Bronchial epithelial cell (primary cell): ENCODE measurements at regions not wholly inside any gene's neighbourhood (a gene's known extent, or its start where the extent isn't known, plus 50 kb on each side); places are given as distances from the start of the nearest gene placed in this dataset.

Experiments
- DNase-seq: peaks from one replicate; pipeline ENCODE4 v3.0.0-alpha.2; 2010; ENCODE audit warnings: low read depth
- FAIRE-seq: peaks from 2 replicates; lab custom pipeline; 2011; peaks lifted over from hg19 to GRCh38; lab: Jason Lieb, UNC
- H3K27me3 ChIP-seq: 2 replicates; pipeline ENCODE4 v1.5.1; 2011; ENCODE audit warnings: low read length; ENCODE audit not compliant: control insufficient read depth, insufficient read depth
- H3K36me3 ChIP-seq: 2 replicates; pipeline ENCODE4 v1.5.1; 2011; ENCODE audit warnings: low read length; ENCODE audit not compliant: control insufficient read depth, insufficient read depth
- H3K4me3 ChIP-seq: 2 replicates; pipeline ENCODE4 v1.5.1; 2011; ENCODE audit warnings: mild to moderate bottlenecking, low read depth, low read length, control low read depth
- TF ChIP-seq, protein P1 (sequence below): IDR thresholded peaks from 2 replicates; pipeline ENCODE4 v1.5.1; 2011; ENCODE audit warnings: mild to moderate bottlenecking, moderate library complexity, low read length, control low read depth, inconsistent platforms; ENCODE audit not compliant: insufficient read depth, severe bottlenecking

DNA sequence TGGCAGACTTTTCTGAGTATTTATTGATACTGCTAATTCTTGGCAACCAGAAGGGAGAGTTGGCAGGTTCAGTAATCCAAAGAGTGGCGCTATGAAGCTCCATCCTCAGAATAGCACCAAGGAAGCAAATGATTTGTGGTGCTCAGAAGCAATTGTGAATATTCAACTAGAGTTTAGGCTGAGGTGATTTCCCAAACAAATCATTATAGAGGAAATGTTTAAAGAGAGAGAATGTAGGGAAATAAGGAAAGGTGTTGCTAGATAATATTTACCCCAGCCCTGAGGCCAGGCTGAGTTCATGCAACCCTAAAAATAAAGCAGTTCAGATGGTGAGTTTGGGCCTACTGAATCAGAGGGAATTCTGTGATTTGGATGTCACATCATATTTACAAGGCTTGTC is 363.4 kb upstream of the PLXNA2 start:
- no peaks in the 10 kb centered on the region for H3K36me3 ChIP-seq
- FAIRE-seq (no peak), DNase-seq (no peak)
- no peak overlapping the region for H3K4me3 ChIP-seq
- no peaks in the 10 kb centered on the region for H3K27me3 ChIP-seq
- TF ChIP-seq, protein P1, sequence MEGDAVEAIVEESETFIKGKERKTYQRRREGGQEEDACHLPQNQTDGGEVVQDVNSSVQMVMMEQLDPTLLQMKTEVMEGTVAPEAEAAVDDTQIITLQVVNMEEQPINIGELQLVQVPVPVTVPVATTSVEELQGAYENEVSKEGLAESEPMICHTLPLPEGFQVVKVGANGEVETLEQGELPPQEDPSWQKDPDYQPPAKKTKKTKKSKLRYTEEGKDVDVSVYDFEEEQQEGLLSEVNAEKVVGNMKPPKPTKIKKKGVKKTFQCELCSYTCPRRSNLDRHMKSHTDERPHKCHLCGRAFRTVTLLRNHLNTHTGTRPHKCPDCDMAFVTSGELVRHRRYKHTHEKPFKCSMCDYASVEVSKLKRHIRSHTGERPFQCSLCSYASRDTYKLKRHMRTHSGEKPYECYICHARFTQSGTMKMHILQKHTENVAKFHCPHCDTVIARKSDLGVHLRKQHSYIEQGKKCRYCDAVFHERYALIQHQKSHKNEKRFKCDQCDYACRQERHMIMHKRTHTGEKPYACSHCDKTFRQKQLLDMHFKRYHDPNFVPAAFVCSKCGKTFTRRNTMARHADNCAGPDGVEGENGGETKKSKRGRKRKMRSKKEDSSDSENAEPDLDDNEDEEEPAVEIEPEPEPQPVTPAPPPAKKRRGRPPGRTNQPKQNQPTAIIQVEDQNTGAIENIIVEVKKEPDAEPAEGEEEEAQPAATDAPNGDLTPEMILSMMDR: no peak

DNA sequence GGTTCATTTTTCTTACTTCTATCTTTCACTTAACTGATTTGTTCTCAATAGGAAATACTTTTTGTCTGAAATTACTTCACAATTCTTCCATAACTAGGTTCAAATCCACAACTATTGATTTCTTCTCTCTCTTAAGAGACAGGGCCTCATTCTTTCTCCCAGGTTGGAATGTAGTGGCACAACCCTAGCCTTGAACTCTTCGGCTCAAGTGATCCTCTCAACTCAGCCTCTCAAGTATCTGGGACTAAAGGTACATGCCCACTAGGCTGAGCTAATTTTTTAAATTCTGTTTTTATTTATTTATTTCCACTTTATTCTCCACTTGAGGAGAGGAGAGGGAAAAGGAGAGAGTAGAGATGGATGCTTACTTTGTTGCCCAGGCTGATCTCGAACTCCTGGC is 370.4 kb upstream of the PLXNA2 start:
- no peak for FAIRE-seq
- no peaks in the 10 kb centered on the region for H3K27me3 ChIP-seq
- no peaks in the 10 kb centered on the region for H3K36me3 ChIP-seq
- DNase-seq: no peak
- H3K4me3 ChIP-seq: no peak overlapping the region
- TF ChIP-seq, protein P1: no peak

DNA sequence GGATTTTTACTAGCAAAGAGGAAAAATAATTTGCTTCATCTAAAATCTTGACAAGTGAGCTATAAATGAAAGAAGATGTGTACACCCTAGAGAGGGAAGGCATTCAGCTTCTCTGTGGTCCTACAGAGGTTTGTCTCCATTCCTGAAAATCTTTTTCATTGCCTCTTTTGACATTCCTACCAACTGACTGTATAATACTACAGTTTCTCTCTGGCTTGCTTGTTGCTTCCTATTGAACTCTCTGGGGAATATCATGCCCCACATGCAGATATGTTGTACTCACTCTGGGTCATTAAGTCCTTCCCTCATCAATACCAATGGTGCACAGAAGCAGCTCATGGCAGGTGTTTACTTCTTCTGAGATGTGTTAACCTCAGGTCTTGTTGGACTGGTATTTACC is 371.2 kb upstream of the PLXNA2 start:
- Histone ChIP-seq H3K4me3 (no peak overlapping the region), H3K27me3 (no peaks in the 10 kb centered on the region), H3K36me3 (no peaks in the 10 kb centered on the region)
- DNase-seq (no peak), FAIRE-seq (no peak)
- TF ChIP-seq, protein P1: no peak

DNA sequence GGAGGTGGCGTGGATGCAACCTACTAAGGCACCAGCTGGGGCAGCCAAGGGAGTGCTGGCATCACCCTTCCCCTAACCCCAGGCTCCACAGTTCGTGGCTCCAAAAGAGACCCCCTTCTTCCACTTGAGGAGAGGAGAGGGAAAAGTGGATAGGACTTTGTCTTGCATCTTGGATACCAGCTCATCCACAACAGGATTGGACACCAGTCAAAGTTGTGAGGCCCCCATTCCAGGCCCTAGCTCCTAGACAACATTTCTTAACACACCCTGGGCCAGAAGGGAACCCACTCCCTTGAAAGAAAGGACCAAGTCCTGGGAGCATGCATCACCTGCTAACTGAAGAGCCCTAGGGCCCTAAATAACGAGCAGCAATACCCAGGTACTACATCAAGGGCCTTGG is 372.6 kb upstream of the PLXNA2 start:
- Histone ChIP-seq H3K36me3 (no peaks in the 10 kb centered on the region), H3K27me3 (no peaks in the 10 kb centered on the region), H3K4me3 (no peak overlapping the region)
- DNase-seq (no peak), FAIRE-seq (no peak)
- TF ChIP-seq, protein P1: no peak

DNA sequence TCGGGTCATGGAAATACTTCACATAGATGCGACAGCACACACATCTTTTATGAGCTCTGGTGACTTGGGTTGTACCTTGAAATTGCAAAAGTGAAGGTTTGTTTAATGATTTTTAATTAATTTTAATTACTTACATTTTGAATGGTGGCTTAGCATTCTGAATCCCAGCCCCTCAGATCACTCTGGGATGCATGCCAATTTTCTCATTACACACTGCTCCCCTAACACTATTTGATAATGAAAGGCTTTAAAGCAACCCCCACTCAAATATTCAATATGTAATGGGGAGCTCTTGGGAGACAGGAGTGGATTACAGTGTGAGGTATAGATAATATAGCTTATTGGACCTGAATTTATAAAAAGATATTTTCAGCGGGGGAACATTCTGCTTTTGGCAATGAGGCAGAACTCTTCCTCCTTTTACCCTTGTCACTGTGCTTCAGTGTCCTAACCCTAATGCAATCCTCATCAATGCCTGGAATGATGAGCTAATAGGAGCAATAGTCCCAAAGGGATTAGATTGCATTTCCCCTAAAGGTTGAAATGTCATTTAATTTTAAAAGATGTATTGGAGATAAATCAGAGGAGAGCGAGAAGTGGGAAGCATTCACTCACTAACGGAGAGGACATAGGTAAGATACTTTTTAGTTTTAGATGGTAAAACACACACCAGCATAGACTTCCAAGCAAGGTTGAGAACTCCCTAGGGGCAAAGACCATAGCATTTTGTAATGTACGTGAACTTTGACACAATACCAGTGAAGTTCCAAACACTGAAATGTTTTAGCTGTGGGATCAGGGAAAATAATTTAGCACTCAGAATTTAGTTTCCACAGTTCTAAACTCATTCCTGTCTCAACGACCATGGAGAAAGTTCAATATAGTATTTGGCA is 384.1 kb upstream of the PLXNA2 start:
- no peak for FAIRE-seq
- Histone ChIP-seq H3K4me3 (no peak overlapping the region), H3K27me3 (no peaks in the 10 kb centered on the region), H3K36me3 (no peaks in the 10 kb centered on the region)
- TF ChIP-seq, protein P1: no peak
- no peak for DNase-seq
